ENCODE measurements at regions not wholly inside any gene's neighbourhood (a gene's known extent, or its start where the extent isn't known, plus 50 kb on each side); places are given as distances from the start of the nearest gene placed in this dataset.

DNA sequence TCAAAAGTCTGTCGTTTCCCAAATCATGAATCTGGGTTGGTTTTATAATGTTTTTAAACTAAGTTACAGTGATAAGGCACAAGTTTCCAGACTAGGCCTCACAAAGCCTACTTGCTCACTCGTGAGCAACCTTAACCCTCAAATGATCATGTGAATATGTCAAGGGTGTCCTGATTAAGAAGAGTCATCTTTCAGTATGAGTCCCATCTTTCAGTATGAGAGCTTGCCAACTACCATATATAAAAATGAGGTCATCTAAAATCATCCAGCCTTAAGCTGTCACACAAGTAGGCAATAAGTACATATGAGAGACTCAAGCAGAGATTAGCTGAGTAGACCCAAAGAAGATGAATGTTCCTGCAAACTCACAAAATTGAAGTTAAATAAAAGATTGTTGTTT, 668.4 kb upstream of the FAM174A start:
- no peak overlapping the region for H3K27ac Mint-ChIP-seq
- H3K4me1 Mint-ChIP-seq, result no peaks in the 10 kb centered on the region
- no peak overlapping the region for H3K4me3 Mint-ChIP-seq
- H3K9me3 Mint-ChIP-seq, result peaks cover 12% of the 10 kb centered on the region
- ATAC-seq (peak; percentile 74), DNase-seq (ENCODE audit: low spot score in 2 of 2) (no peak)
- H3K36me3 Mint-ChIP-seq, result no peaks in the 10 kb centered on the region

DNA sequence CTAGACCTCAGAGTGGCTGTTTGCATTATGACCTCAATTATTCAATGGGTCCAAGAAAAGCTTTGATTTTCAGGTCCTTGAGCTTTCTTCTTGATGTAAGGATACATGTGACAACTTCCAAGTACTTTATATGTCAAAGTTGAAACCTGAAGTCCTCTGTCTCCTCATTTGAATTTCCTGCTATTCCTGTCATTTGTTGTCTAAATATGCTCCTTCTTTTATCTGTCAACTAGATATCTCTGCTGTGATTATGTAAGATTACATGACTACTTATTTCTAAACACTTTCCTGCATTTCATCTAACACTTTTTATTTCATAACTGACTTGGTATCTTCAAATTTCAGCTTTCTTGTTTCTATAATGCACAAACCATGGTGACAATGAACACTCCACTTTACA, 670.0 kb upstream of the FAM174A start:
- peaks cover 11% of the 10 kb centered on the region for H3K9me3 Mint-ChIP-seq
- no peaks in the 10 kb centered on the region for H3K4me1 Mint-ChIP-seq
- H3K36me3 Mint-ChIP-seq, result no peaks in the 10 kb centered on the region
- DNase-seq (ENCODE audit: low spot score in 2 of 2) (no peak), ATAC-seq (no peak)
- no peak overlapping the region for H3K27ac Mint-ChIP-seq
- no peak overlapping the region for H3K4me3 Mint-ChIP-seq

DNA sequence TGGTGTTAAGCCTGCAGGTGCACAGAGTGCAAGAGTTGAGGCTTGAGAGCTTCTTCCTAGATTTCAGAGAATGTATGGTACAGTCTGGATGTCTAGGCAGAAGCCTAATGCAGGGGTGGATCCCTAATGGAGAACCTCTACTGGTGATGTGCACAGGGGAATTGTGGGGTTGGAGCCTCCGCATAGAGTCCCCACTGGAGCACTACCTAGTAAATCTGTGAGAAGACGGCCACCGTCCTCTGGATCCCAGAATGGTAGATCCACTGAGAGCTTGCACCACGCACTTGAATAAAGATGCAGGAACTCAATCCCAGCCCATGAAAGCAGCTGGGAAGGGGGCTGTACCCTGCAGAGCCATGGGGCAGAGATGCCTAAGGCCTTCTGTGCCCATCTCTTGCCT, 699.4 kb upstream of the FAM174A start:
- H3K4me1 Mint-ChIP-seq, result no peaks in the 10 kb centered on the region
- H3K27ac Mint-ChIP-seq, result no peak overlapping the region
- peaks cover 10% of the 10 kb centered on the region for H3K9me3 Mint-ChIP-seq
- no peak overlapping the region for H3K4me3 Mint-ChIP-seq
- ATAC-seq (no peak), DNase-seq (ENCODE audit: low spot score in 2 of 2) (no peak)
- no peaks in the 10 kb centered on the region for H3K36me3 Mint-ChIP-seq

GRCh38 chr5:99827136-99827535, 708.0 kb upstream of the FAM174A start:
- H3K4me1 Mint-ChIP-seq, result no peaks in the 10 kb centered on the region
- H3K27ac Mint-ChIP-seq, result no peak overlapping the region
- H3K4me3 Mint-ChIP-seq, result no peak overlapping the region
- H3K36me3 Mint-ChIP-seq, result no peaks in the 10 kb centered on the region
- no peak for DNase-seq (ENCODE audit: low spot score in 2 of 2)
- ATAC-seq, result no peak
- peaks cover 2% of the 10 kb centered on the region for H3K9me3 Mint-ChIP-seq

GRCh38 chr5:99817796-99818195, 717.4 kb upstream of the FAM174A start:
- Mint-ChIP-seq H3K36me3 (no peaks in the 10 kb centered on the region), H3K9me3 (peaks cover 16% of the 10 kb centered on the region), H3K27ac (no peak overlapping the region), H3K4me1 (no peaks in the 10 kb centered on the region), H3K4me3 (no peak overlapping the region)
- no peak for ATAC-seq
- DNase-seq (ENCODE audit: low spot score in 2 of 2), result no peak

- Mint-ChIP-seq H3K4me3 (no peak overlapping the region), H3K9me3 (peaks cover 14% of the 10 kb centered on the region), H3K27ac (no peak overlapping the region), H3K4me1 (no peaks in the 10 kb centered on the region), H3K36me3 (no peaks in the 10 kb centered on the region)
- no peak for DNase-seq (ENCODE audit: low spot score in 2 of 2)
- ATAC-seq, result no peak
Observed at GRCh38 chr5:99814321-99815063, 720.7 kb upstream of the FAM174A start.

DNA sequence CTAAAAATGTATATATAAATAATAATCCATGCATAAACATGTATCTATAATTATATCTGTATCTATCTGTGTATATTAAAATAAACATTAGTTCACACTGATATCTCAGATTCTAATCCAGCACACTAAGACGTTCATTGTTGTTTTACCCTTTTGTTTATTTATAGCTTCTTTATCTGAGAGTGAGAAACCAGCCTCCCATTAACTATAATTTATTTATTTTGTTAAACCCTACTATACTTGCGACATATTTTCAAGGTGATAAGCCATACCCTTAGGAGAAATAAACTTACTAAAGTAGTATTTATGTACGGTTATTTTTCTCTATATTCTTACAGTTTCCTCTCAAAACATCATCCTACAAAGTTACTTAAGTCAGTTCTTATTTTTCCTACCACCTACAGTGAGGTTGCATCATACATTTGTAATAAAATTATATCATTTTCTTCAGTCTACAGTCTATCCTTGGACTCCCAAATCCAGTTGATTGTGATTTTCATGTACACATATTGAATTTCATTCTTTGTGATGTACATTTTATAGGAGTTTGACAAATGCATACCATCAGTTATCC, 726.4 kb upstream of the FAM174A start:
- Mint-ChIP-seq H3K36me3 (no peaks in the 10 kb centered on the region), H3K27ac (no peak overlapping the region), H3K9me3 (peaks cover 4% of the 10 kb centered on the region), H3K4me1 (no peaks in the 10 kb centered on the region), H3K4me3 (no peak overlapping the region)
- no peak for DNase-seq (ENCODE audit: low spot score in 2 of 2)
- ATAC-seq, result no peak

GRCh38 chr5:99807346-99807745, 727.8 kb upstream of the FAM174A start:
- H3K9me3 Mint-ChIP-seq, result peaks cover 2% of the 10 kb centered on the region

DNA sequence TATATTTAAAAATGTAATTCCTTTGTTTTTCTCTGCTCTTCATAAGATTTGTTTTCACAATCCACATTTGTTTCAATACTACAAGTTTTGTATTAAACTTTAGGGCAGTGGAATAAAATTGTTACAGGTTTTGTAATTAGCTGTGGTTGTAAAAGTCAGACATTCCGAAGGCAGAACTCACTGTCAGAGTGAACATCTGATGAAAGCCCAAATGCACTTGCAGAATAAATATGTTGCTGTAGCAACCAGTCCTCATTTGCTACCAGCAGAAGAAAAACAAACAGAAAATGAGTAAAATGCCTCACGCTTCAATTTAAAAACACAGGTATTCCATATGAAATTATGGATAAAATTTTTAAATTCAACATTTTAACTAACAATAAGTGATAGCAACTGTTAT, 740.1 kb upstream of the FAM174A start:
- no peak for ATAC-seq

More at GRCh38 chr5:99807346-99807745, 727.8 kb upstream of the FAM174A start:
- Mint-ChIP-seq H3K4me1 (no peaks in the 10 kb centered on the region), H3K36me3 (no peaks in the 10 kb centered on the region), H3K27ac (no peak overlapping the region), H3K4me3 (no peak overlapping the region)
- ATAC-seq (no peak), DNase-seq (ENCODE audit: low spot score in 2 of 2) (no peak)

GRCh38 chr5:99788482-99788881, 746.7 kb upstream of the FAM174A start:
- Mint-ChIP-seq H3K9me3 (peaks cover 11% of the 10 kb centered on the region), H3K4me3 (no peak overlapping the region), H3K4me1 (no peaks in the 10 kb centered on the region), H3K27ac (no peak overlapping the region), H3K36me3 (no peaks in the 10 kb centered on the region)
- DNase-seq (ENCODE audit: low spot score in 2 of 2) (no peak), ATAC-seq (no peak)

More for the DNA sequence above, 740.1 kb upstream of the FAM174A start:
- Mint-ChIP-seq H3K36me3 (no peaks in the 10 kb centered on the region), H3K27ac (no peak overlapping the region), H3K4me3 (no peak overlapping the region), H3K9me3 (peaks cover 2% of the 10 kb centered on the region), H3K4me1 (no peaks in the 10 kb centered on the region)
- DNase-seq (ENCODE audit: low spot score in 2 of 2), result no peak

DNA sequence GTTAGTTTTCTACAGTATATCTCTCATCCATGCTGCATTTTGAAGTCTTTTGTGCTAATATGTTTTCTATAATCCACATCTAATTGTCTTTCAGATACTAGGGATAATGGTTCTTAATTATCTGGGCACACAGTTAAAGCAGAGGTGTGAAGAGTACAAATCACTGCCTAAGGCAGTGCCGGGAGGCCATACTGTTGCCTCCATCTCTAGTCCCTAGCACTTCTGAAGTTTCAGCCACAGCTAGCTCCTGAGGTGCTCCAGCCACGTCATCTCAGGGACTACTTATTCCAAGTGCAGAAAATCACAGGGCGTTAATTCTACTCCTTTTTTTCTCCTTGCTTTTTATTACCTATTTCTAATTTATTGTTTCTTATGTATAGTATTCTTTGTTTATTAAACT, 760.0 kb upstream of the FAM174A start:
- Mint-ChIP-seq H3K4me1 (no peaks in the 10 kb centered on the region), H3K4me3 (no peak overlapping the region), H3K27ac (no peak overlapping the region), H3K36me3 (no peaks in the 10 kb centered on the region), H3K9me3 (peaks cover 4% of the 10 kb centered on the region)
- ATAC-seq (no peak), DNase-seq (ENCODE audit: low spot score in 2 of 2) (no peak)

GRCh38 chr5:99773290-99773689, 761.9 kb upstream of the FAM174A start:
- Mint-ChIP-seq H3K4me1 (no peaks in the 10 kb centered on the region), H3K27ac (no peak overlapping the region), H3K4me3 (no peak overlapping the region), H3K9me3 (peaks cover 9% of the 10 kb centered on the region), H3K36me3 (no peaks in the 10 kb centered on the region)
- DNase-seq (ENCODE audit: low spot score in 2 of 2) (no peak), ATAC-seq (no peak)

- H3K9me3 Mint-ChIP-seq, result peaks cover 11% of the 10 kb centered on the region
- H3K27ac Mint-ChIP-seq, result no peak overlapping the region
- no peaks in the 10 kb centered on the region for H3K4me1 Mint-ChIP-seq
- no peak for DNase-seq (ENCODE audit: low spot score in 2 of 2)
- no peak overlapping the region for H3K4me3 Mint-ChIP-seq
- H3K36me3 Mint-ChIP-seq, result no peaks in the 10 kb centered on the region
- no peak for ATAC-seq
Observed at GRCh38 chr5:99771296-99771695, 763.9 kb upstream of the FAM174A start.

DNA sequence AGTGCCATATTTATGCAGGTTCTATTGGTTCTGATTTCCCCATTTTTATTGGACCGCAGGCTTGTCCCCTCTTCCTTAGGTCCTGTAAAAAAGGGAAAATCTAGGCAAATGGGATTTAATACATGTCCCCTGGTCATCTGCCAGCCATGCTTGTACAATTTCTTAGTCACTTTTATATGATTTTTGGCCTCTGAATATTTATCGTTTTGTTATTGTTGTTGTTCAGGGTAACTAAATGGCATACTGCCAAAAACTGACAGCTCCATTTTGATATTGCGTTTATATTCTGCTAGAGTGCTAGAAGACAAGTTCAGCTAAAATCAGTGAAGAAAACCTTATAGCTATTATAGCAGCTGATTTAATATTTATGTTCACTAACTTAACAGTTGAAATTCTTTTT, 770.2 kb upstream of the FAM174A start:
- no peak for DNase-seq (ENCODE audit: low spot score in 2 of 2)
- ATAC-seq, result no peak
- Mint-ChIP-seq H3K4me1 (no peaks in the 10 kb centered on the region), H3K4me3 (no peak overlapping the region), H3K36me3 (no peaks in the 10 kb centered on the region), H3K27ac (no peak overlapping the region), H3K9me3 (peaks cover 23% of the 10 kb centered on the region)

- no peak for ATAC-seq
Observed at GRCh38 chr5:99763021-99763774, 772.0 kb upstream of the FAM174A start.

GRCh38 chr5:99747342-99747741, 787.8 kb upstream of the FAM174A start:
- Mint-ChIP-seq H3K4me3 (no peak overlapping the region), H3K27ac (no peak overlapping the region), H3K9me3 (peaks cover 15% of the 10 kb centered on the region), H3K36me3 (no peaks in the 10 kb centered on the region), H3K4me1 (no peaks in the 10 kb centered on the region)
- DNase-seq (ENCODE audit: low spot score in 2 of 2), result no peak
- ATAC-seq, result no peak

More at GRCh38 chr5:99763021-99763774, 772.0 kb upstream of the FAM174A start:
- H3K4me3 Mint-ChIP-seq, result no peak overlapping the region
- H3K9me3 Mint-ChIP-seq, result peaks cover 19% of the 10 kb centered on the region
- H3K36me3 Mint-ChIP-seq, result no peaks in the 10 kb centered on the region
- H3K4me1 Mint-ChIP-seq, result no peaks in the 10 kb centered on the region
- no peak for DNase-seq (ENCODE audit: low spot score in 2 of 2)
- no peak overlapping the region for H3K27ac Mint-ChIP-seq
